Astrocyte of the spinal cord (primary cell): ENCODE measurements at regions not wholly inside any gene's neighbourhood (a gene's known extent, or its start where the extent isn't known, plus 50 kb on each side); places are given as distances from the start of the nearest gene placed in this dataset.

ENCODE experiments used
- DNase-seq: peaks from one replicate; pipeline ENCODE4 v3.0.0; 2011; ENCODE audit warnings: low read depth, low spot score
- H3K4me3 ChIP-seq: 2 replicates; pipeline ENCODE4 v1.5.1; 2011; ENCODE audit warnings: low read depth, mild to moderate bottlenecking, low read length, moderate library complexity
- CTCF ChIP-seq: IDR thresholded peaks from 2 replicates; pipeline ENCODE4 v1.5.1; 2012; ENCODE audit warnings: low read depth, mild to moderate bottlenecking, low read length, inconsistent platforms
- in situ Hi-C: cut with HindIII; loops from 2 replicates; pipeline ENCODE4 v1.10.0; 2017; ENCODE audit warnings: low sequenced_read_pairs

DNA sequence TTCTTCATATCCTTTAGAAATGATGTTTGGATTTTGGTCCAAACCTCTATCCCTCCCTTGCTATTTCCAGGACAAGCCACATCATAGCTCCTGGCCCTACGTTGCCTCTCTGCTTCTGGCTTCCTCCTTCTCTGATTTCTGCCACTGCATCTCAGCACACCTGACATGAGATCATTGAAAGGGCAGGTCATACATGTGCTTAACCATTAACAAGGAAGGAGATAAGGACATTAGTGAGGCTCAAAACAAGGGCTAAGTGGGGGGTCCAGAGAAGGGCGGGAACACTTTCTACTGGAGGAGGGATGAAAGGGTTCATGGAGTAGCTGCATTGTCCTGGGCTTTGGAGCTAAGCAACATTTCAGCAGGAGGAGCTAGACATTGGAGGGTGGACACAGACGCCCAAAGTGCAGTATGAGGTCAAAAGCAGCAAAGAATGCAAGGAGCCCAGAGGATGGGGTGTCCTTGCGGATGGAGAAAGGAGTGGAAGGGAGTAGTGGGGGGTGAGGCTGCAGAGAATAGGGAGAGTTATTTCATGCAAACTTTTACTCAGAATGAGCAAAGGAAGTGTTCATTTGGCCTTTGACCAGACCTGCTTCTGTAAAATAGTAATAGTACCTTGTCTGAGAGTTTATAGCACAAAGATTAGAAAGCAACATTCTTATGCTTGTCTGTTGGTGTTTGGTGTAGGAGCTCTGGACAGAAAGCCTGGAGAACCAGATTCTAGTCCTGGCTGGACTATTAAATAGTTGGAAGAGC, 102.4 kb upstream of the CREB5 start:
- no peak overlapping the region for H3K4me3 ChIP-seq
- no peak for TF ChIP-seq CTCF
- no peak for DNase-seq
- in situ Hi-C loops = no loop called here

DNA sequence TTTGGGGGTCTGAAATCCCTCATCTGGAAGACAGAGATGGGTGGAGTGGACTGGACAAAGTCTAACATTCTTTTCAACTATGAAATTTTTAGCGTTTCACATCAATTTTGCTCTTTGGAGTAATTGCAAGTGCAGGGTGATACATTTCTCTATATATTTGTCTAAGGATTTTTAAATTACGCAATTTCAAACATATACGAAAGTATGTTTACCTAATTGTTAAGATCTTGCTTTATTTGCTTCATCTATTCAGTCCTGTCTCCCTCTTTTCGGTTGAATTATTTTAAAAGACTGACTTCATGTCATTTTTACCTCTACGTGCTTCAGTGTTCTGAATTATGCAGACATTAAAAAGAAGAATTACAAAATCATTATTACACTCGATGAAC, 101.9 kb upstream of the CREB5 start:
- TF ChIP-seq CTCF = no peak
- H3K4me3 ChIP-seq = no peak overlapping the region
- in situ Hi-C loops = no loop called here
- DNase-seq = no peak

- no peak overlapping the region for H3K4me3 ChIP-seq
- DNase-seq = no peak
- TF ChIP-seq CTCF = no peak
- in situ Hi-C loops = no loop called here
Measured at GRCh38 chr7:28311670-28312069, 100.6 kb upstream of the CREB5 start.

GRCh38 chr7:28312948-28313347, 99.4 kb upstream of the CREB5 start:
- in situ Hi-C loops = no loop called here
- no peak for TF ChIP-seq CTCF
- H3K4me3 ChIP-seq = no peak overlapping the region
- no peak for DNase-seq

DNA sequence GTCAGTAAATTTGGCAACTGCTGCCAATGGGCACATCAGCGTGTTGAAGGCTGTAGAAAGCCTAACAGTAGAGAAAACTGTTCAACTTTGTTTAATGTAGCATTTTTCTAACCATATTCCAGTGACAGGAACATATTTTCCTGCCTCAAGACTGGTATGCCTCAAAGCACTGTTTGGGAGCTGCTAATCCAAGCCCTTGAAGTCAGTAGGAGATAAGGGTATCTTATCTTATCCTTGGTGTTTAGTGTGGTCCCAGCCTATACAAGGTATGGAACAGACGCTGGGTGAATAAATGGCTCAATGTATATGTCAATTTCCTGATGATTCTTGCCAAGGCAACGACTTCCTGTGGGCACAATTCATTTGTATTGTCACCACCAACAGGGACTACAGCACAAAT, 97.5 kb upstream of the CREB5 start:
- DNase-seq = no peak
- no peak for TF ChIP-seq CTCF
- in situ Hi-C loops = no loop called here
- H3K4me3 ChIP-seq = no peak overlapping the region

DNA sequence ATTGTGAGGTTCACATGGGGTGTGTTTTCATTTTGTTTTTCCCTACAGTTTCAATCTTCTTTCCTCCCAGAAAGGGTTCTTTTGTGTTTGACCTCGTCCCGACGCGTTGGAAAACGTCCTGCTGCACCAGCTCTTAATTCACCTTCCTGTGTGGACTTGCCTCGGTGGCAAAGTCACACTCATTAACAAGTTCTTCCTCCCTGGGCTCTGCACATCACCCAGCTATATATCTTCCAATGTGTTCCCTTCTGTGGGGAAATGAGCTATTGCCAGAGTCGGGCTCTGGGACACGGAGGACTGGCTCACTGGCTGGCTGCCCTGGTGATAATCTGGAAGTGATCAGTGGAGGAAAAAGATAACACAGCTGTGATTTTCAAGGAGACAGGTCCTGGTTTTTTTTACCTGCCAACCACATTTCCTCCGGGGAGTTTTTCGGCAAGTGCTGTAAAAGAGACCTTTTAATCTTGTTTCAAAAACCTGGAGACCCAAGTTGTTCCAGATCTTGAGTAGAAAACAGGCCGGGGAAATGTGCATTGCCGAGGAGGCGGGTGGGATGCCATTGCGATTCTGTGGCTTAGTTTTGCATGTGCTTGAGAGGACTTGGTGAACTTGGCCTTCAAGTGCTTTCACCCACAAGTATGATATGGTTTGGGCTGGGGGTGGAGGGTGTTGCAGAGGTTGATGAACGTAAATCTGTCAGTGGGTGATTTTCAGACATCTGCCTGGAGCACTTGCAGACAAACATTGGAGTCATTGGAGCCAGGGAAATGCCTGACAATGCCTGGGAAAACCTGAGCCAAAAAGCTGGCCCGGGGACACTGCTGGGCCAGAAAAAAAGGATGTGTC, 96.5 kb upstream of the CREB5 start:
- in situ Hi-C loops = no loop called here
- peak; percentile 56 for DNase-seq
- no peak for TF ChIP-seq CTCF
- no peak overlapping the region for H3K4me3 ChIP-seq
